GM21723 (cell line): ENCODE measurements at regions not wholly inside any gene's neighbourhood (a gene's known extent, or its start where the extent isn't known, plus 50 kb on each side); places are given as distances from the start of the nearest gene placed in this dataset.

Experiments used
- ATAC-seq: cut with Tn5 transposase; IDR thresholded peaks from one replicate; pipeline ENCODE4 v1.9.1; 2021; ENCODE audit warnings: mild to moderate bottlenecking, moderate library complexity; ENCODE audit not compliant: unreplicated experiment

- no peak for ATAC-seq
These were observed 146.9 kb downstream of the TFEC start for GRCh38 chr7:115883629-115884028.

GRCh38 chr7:115881476-115881875 lies 149.1 kb downstream of the TFEC start:
- no peak for ATAC-seq

- no peak for ATAC-seq
These were observed 151.4 kb downstream of the TFEC start for GRCh38 chr7:115879171-115879570.

GRCh38 chr7:115869801-115870200 lies 160.8 kb downstream of the TFEC start:
- no peak for ATAC-seq

- no peak for ATAC-seq
These were observed 161.4 kb downstream of the TFEC start for GRCh38 chr7:115869190-115869589.

GRCh38 chr7:115868369-115868768 lies 162.2 kb downstream of the TFEC start:
- ATAC-seq = no peak

GRCh38 chr7:115864082-115864481 lies 166.5 kb downstream of the TFEC start:
- no peak for ATAC-seq

- peak; percentile 64 for ATAC-seq
These were observed 179.3 kb downstream of the TFEC start for GRCh38 chr7:115851291-115851690.

GRCh38 chr7:115850774-115851173 lies 179.8 kb downstream of the TFEC start:
- no peak for ATAC-seq

GRCh38 chr7:115844857-115845256 lies 185.7 kb downstream of the TFEC start:
- ATAC-seq = no peak

- no peak for ATAC-seq
These were observed 189.9 kb downstream of the TFEC start for GRCh38 chr7:115840702-115841101.

- ATAC-seq = no peak
These were observed 191.7 kb downstream of the TFEC start for GRCh38 chr7:115838829-115839228.

- no peak for ATAC-seq
These were observed 199.2 kb downstream of the TFEC start for GRCh38 chr7:115831371-115831770.

- ATAC-seq = peak; percentile 67
These were observed 203.1 kb downstream of the TFEC start for GRCh38 chr7:115827305-115828045.

- no peak for ATAC-seq
These were observed 205.0 kb downstream of the TFEC start for GRCh38 chr7:115825456-115826115.

- ATAC-seq = no peak
These were observed 207.8 kb downstream of the TFEC start for GRCh38 chr7:115822801-115823200.

GRCh38 chr7:115822380-115822779 lies 208.2 kb downstream of the TFEC start:
- ATAC-seq = no peak

- no peak for ATAC-seq
These were observed 214.1 kb downstream of the TFEC start for GRCh38 chr7:115816318-115816974.

GRCh38 chr7:115812794-115813193 lies 217.8 kb downstream of the TFEC start:
- ATAC-seq = no peak

- ATAC-seq = no peak
These were observed 225.1 kb downstream of the TFEC start for GRCh38 chr7:115805458-115805857.

GRCh38 chr7:115802415-115802814 lies 228.1 kb downstream of the TFEC start:
- no peak for ATAC-seq

- ATAC-seq = no peak
These were observed 231.1 kb downstream of the TFEC start for GRCh38 chr7:115799430-115799829.
